GM10248 (cell line): ENCODE measurements at regions not wholly inside any gene's neighbourhood (a gene's known extent, or its start where the extent isn't known, plus 50 kb on each side); places are given as distances from the start of the nearest gene placed in this dataset.
A peak's percentile ranks its signal among the peaks of the same experiment; 100 is the strongest.

Source experiments
- CTCF ChIA-PET: fragments of 300-600 bp; sonication (Branson Sonifier 250); formaldehyde crosslinking; extraction: SDS; loops from one replicate; lab custom pipeline; 2021; ENCODE audit warnings: antibody characterized with exemption; lab: Yijun Ruan, JAX
- POLR2A ChIA-PET: fragments of 350-650 bp; sonication (Branson Sonifier 250); formaldehyde crosslinking; extraction: SDS; loops from one replicate; lab custom pipeline; 2020; ENCODE audit warnings: antibody characterized with exemption; lab: Yijun Ruan, JAX
- DNase-seq: peaks from one replicate; pipeline ENCODE4 v3.0.0; 2012; ENCODE audit errors: extremely low spot score
- TF ChIP-seq, protein P1 (sequence below): IDR thresholded peaks from 2 replicates; pipeline ENCODE4 v1.5.1; 2012; ENCODE audit warnings: mild to moderate bottlenecking, low read depth; ENCODE audit errors: extremely low read depth, missing control alignments, control extremely low read depth

DNA sequence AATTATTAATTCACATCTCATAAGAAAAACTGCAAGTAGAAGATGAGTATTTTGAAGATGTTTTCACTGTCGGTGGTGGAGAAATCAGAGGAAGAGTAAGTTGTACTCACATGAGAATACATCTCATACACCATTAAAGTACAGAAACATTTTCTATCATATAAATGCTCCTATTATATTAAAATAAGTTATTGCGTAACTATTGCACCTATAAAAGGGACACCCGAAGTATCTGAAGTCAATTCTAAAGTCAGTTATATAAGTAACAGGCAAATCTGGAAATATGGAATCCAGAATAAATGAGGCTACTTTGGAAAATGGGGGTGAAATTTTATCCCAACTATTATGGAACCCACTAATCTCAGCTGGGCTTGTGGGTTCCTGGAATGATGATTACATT, 103.3 kb downstream of the FAM76B start:
- ChIA-PET CTCF (interaction anchor here (1.0 to 2.7 kb wide), 4 partner anchors 9 to 19 kb away, joined by 3 to 13 read pairs (median 6); no protein-coding TSS in a partner anchor), POLR2A (no interaction called here)
- TF ChIP-seq, protein P1, sequence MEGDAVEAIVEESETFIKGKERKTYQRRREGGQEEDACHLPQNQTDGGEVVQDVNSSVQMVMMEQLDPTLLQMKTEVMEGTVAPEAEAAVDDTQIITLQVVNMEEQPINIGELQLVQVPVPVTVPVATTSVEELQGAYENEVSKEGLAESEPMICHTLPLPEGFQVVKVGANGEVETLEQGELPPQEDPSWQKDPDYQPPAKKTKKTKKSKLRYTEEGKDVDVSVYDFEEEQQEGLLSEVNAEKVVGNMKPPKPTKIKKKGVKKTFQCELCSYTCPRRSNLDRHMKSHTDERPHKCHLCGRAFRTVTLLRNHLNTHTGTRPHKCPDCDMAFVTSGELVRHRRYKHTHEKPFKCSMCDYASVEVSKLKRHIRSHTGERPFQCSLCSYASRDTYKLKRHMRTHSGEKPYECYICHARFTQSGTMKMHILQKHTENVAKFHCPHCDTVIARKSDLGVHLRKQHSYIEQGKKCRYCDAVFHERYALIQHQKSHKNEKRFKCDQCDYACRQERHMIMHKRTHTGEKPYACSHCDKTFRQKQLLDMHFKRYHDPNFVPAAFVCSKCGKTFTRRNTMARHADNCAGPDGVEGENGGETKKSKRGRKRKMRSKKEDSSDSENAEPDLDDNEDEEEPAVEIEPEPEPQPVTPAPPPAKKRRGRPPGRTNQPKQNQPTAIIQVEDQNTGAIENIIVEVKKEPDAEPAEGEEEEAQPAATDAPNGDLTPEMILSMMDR = no peak
- DNase-seq = no peak

DNA sequence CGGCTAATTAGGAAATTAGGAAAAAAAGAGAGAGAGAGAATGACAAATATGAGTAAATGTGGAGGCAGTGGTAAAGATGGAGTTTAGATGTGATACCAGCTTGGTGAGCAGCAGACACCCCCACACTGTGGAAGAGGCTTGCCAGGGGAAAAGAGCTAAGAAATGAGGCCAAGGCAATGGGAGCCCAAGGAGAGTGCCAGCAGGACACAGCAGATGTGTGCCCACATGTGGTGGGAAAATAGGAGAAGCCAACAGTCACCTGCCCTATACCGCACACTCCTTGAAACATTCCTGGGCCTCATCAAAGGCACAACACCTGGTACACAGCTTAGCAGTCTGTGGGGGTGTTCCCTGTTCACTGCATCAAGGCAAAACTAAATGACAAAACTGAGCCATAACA, 104.9 kb downstream of the FAM76B start:
- CTCF ChIA-PET = interaction anchor here (1.7 to 2.7 kb wide), 4 partner anchors 10 to 21 kb away, joined by 6 to 13 read pairs (median 8); no protein-coding TSS in a partner anchor
- POLR2A ChIA-PET = no interaction called here
- TF ChIP-seq, protein P1 = no peak
- DNase-seq = no peak

DNA sequence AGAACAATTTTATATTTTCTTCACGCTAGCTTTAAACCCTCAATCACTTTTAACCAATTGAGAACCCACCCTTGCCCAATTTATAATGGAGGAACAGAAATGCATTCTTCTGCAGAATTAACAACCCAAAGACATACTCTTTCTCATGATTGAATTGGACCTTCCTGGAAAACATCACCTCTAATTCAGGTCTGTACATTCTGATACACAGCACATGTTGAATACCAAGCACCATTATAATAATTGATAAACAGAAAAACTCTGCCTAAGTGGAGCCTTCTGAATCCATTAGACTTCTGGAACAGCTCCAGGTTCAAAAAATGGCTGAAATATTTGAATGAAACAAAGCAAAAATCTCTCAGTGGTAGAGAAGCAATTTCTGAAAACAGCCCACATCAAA, 105.4 kb downstream of the FAM76B start:
- ChIA-PET POLR2A (no interaction called here), CTCF (interaction anchor here (0.8 to 2.7 kb wide), 3 partner anchors 11 to 21 kb away, joined by 3 to 13 read pairs (median 10); no protein-coding TSS in a partner anchor)
- DNase-seq = no peak
- TF ChIP-seq, protein P1 = no peak

DNA sequence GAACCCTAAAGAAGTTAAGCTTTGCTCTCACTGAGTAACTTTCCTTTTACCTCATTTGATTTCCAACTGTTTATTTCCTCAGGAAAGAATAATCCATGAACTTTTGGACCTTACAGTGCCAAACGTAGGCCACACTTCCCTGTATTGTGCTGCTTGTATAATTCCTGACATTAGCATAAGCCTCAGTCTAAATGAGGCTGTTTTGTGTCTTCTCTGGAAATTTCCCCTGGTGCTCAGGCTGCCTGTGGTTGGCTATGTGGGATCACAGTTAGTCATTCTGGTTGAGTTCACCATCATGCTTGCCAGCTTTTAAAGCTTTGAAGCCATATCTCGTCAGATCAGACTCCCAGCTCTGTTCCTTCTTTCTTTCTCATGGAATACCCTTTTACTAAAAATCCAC, 107.0 kb downstream of the FAM76B start:
- no peak for DNase-seq
- CTCF ChIA-PET = interaction anchor here (2.1 kb wide), 1 partner anchor 10 kb away, joined by 7 read pairs; no protein-coding TSS in a partner anchor
- TF ChIP-seq, protein P1 = no peak
- POLR2A ChIA-PET = no interaction called here

DNA sequence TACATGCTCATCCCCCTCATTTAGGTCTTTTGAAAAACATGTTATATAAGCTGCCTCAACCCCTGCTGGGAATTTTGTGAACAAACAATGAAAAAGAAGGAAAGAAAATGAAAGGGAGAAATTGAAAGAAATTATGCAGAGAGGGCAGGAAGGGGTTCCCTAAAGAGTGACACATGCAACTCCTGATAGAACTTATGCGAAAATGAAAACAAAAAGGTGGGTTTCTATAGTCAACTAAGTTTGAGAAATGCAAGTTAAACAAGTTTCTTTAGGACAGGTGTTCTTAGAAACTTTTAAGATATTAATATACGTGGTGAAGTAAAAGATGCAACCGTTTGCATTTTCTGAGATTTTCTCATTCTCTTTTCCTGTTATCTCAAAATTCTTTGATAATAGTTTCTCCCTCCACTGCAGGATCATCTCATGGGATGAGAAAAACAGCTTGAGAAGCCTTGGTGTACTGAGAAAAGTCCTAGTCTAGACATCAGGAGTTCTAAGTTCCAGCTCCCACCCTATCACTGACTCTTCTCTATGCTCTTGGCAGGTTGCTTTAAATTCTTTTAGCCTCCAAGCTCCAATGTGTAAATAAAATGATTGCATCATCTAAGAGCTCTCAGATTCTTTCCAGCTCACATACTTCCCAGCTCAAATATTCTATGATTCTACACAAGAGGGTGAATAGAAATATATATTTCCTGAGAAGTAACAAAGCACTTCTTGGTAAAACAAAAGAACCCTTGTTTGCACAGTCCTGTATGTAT, 109.2 kb downstream of the FAM76B start:
- TF ChIP-seq, protein P1 = no peak
- DNase-seq = peak; percentile 29
- ChIA-PET CTCF (interaction anchor here (0.8 to 3.9 kb wide), 6 partner anchors 9 to 172 kb away, joined by 3 to 21 read pairs (median 6); no protein-coding TSS in a partner anchor), POLR2A (no interaction called here)

DNA sequence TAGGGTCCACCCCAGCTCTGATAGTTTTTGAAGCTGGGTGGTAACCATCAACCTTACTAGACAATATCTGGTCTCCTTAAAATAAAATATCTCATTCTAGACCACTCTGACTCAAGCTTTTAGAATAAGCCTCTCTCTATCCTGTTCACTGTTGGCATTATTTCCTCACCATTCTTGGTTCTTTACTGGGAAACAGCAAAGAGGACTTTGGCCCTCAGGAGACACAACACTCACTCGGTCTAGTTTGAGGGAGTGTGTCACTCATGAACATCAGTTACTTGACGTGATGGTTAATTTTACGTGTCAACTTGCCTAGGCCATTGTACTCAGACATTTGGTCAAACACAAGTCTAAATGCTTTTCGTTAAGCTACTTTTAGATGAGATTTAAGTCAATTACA, 110.6 kb downstream of the FAM76B start:
- TF ChIP-seq, protein P1 = no peak
- no peak for DNase-seq
- CTCF ChIA-PET = interaction anchor here (3.9 kb wide), 1 partner anchor 27 kb away, joined by 21 read pairs; no protein-coding TSS in a partner anchor
- POLR2A ChIA-PET = no interaction called here
